SK-N-SH treated with all-trans-retinoic acid at 6 μM for 48 hours (cell line): ENCODE measurements at regions not wholly inside any gene's neighbourhood (a gene's known extent, or its start where the extent isn't known, plus 50 kb on each side); places are given as distances from the start of the nearest gene placed in this dataset.

Source experiments
- ATAC-seq: fragments of 200-7000 bp; cut with Tn5 transposase; 3 replicates; pipeline ENCODE4 v1.9.1; 2020; ENCODE audit warnings: mild to moderate bottlenecking, moderate library complexity
- ARNTL ChIP-seq: fragments of 450-650 bp; formaldehyde crosslinking; IDR thresholded peaks from 2 replicates; pipeline ENCODE4 v1.5.0; 2020; ENCODE audit warnings: low read depth, mild to moderate bottlenecking, moderate library complexity, borderline replicate concordance
- BACH2 ChIP-seq: fragments of 250-450 bp; sonication (Bioruptor Pico); IDR thresholded peaks from 2 replicates; pipeline ENCODE4 v1.9.0; 2021; ENCODE audit warnings: mild to moderate bottlenecking, borderline replicate concordance
- CREB5 ChIP-seq: fragments of 250-450 bp; sonication (Bioruptor Pico); IDR thresholded peaks from 2 replicates; pipeline ENCODE4 v1.5.1; 2020; ENCODE audit warnings: low read depth, mild to moderate bottlenecking, moderate library complexity
- CSDC2 ChIP-seq: fragments of 250-450 bp; sonication (Bioruptor Pico); IDR thresholded peaks from 2 replicates; pipeline ENCODE4 v1.5.0; 2020; ENCODE audit warnings: mild to moderate bottlenecking, moderate library complexity
- ESRRG ChIP-seq: fragments of 250-450 bp; sonication (Bioruptor Pico); IDR thresholded peaks from 2 replicates; pipeline ENCODE4 v1.6.1; 2021; ENCODE audit warnings: mild to moderate bottlenecking
- GLIS3 ChIP-seq: fragments of 250-450 bp; sonication (Bioruptor Pico); IDR thresholded peaks from 2 replicates; pipeline ENCODE4 v1.5.0; 2020; ENCODE audit warnings: mild to moderate bottlenecking, moderate library complexity
- ISL1 ChIP-seq: fragments of 250-450 bp; sonication (Bioruptor Pico); IDR thresholded peaks from 2 replicates; pipeline ENCODE4 v2.1.2; 2022; ENCODE audit warnings: mild to moderate bottlenecking, moderate library complexity
- OSR1 ChIP-seq: fragments of 250-450 bp; sonication (Bioruptor Pico); IDR thresholded peaks from 2 replicates; pipeline ENCODE4 v1.8.0; 2022; ENCODE audit warnings: moderate library complexity, mild to moderate bottlenecking, inconsistent platforms
- PATZ1 ChIP-seq: fragments of 250-450 bp; sonication (Bioruptor Pico); IDR thresholded peaks from 2 replicates; pipeline ENCODE4 v1.8.0; 2020; ENCODE audit warnings: mild to moderate bottlenecking, moderate library complexity, borderline replicate concordance
- POU6F1 ChIP-seq: fragments of 250-450 bp; sonication (Bioruptor Pico); IDR thresholded peaks from 2 replicates; pipeline ENCODE4 v1.8.0; 2021; ENCODE audit warnings: low read depth, mild to moderate bottlenecking, moderate library complexity, borderline replicate concordance
- PPARA ChIP-seq: fragments of 250-450 bp; sonication (Bioruptor Pico); IDR thresholded peaks from 2 replicates; pipeline ENCODE4 v1.5.0; 2020; ENCODE audit warnings: mild to moderate bottlenecking, borderline replicate concordance
- RARB ChIP-seq: fragments of 250-450 bp; sonication (Bioruptor Pico); IDR thresholded peaks from 2 replicates; pipeline ENCODE4 v1.8.0; 2021; ENCODE audit warnings: mild to moderate bottlenecking, moderate library complexity
- SNAI2 ChIP-seq: fragments of 250-450 bp; sonication (Bioruptor Pico); IDR thresholded peaks from 2 replicates; pipeline ENCODE4 v1.5.0; 2020; ENCODE audit warnings: mild to moderate bottlenecking, moderate library complexity
- TCF4 ChIP-seq: fragments of 250-450 bp; sonication (Bioruptor Pico); IDR thresholded peaks from 2 replicates; pipeline ENCODE4 v1.8.0; 2021; ENCODE audit warnings: mild to moderate bottlenecking, moderate library complexity, borderline replicate concordance
- TOX ChIP-seq: fragments of 250-450 bp; sonication (Bioruptor Pico); IDR thresholded peaks from 2 replicates; pipeline ENCODE4 v1.8.0; 2021; ENCODE audit warnings: mild to moderate bottlenecking, moderate library complexity, borderline replicate concordance
- TSHZ2 ChIP-seq: fragments of 250-450 bp; sonication (Bioruptor Pico); IDR thresholded peaks from 2 replicates; pipeline ENCODE4 v1.5.0; 2020; ENCODE audit warnings: mild to moderate bottlenecking, moderate library complexity
- ZC3H10 ChIP-seq: fragments of 250-450 bp; sonication (Bioruptor Pico); IDR thresholded peaks from 2 replicates; pipeline ENCODE4 v1.5.1; 2021; ENCODE audit warnings: mild to moderate bottlenecking, moderate library complexity
- ZFP3 ChIP-seq: fragments of 250-450 bp; sonication (Bioruptor Pico); IDR thresholded peaks from 2 replicates; pipeline ENCODE4 v1.5.0; 2020; ENCODE audit warnings: mild to moderate bottlenecking, moderate library complexity
- ZFP30 ChIP-seq: fragments of 450-650 bp; formaldehyde crosslinking; IDR thresholded peaks from 2 replicates; pipeline ENCODE4 v1.5.0; 2022; ENCODE audit warnings: mild to moderate bottlenecking, moderate library complexity
- ZNF565 ChIP-seq: fragments of 450-650 bp; formaldehyde crosslinking; conservative IDR thresholded peaks from 2 replicates; pipeline ENCODE4 v1.5.0; 2020; ENCODE audit warnings: low read depth, mild to moderate bottlenecking, moderate library complexity
- ZNF70 ChIP-seq: fragments of 450-650 bp; formaldehyde crosslinking; IDR thresholded peaks from 2 replicates; pipeline ENCODE4 v1.5.0; 2020; ENCODE audit warnings: mild to moderate bottlenecking, moderate library complexity
- ZNF8 ChIP-seq: fragments of 450-650 bp; formaldehyde crosslinking; IDR thresholded peaks from 2 replicates; pipeline ENCODE4 v1.5.0; 2020; ENCODE audit warnings: mild to moderate bottlenecking, moderate library complexity

GRCh38 chr4:107129076-107129475 lies 93.0 kb upstream of the DKK2 start:
- peak; percentile 69 for ATAC-seq
- TF ChIP-seq ISL1 (CRISPR knock-in tag) (no peak), PPARA (CRISPR knock-in tag) (no peak), ESRRG (no peak), GLIS3 (CRISPR knock-in tag) (no peak), PATZ1 (CRISPR knock-in tag) (no peak), ZFP30 (no peak), TOX (no peak), ZNF70 (CRISPR knock-in tag) (no peak)

- TF ChIP-seq PPARA (CRISPR knock-in tag) (no peak), GLIS3 (CRISPR knock-in tag) (no peak), ZNF8 (no peak), ZNF70 (CRISPR knock-in tag) (no peak), OSR1 (CRISPR knock-in tag) (no peak), BACH2 (CRISPR knock-in tag) (no peak), SNAI2 (CRISPR knock-in tag) (no peak), RARB (CRISPR knock-in tag) (no peak), ZFP30 (no peak), TCF4 (CRISPR knock-in tag) (no peak), ZC3H10 (no peak)
- no peak for ATAC-seq
Observed at GRCh38 chr4:107128116-107128515, 92.0 kb upstream of the DKK2 start.

GRCh38 chr4:107125496-107125895 lies 89.4 kb upstream of the DKK2 start:
- TF ChIP-seq ISL1 (CRISPR knock-in tag) (no peak), ZNF565 (CRISPR knock-in tag) (no peak), GLIS3 (CRISPR knock-in tag) (no peak), ZC3H10 (no peak), ZNF8 (no peak), ZFP3 (CRISPR knock-in tag) (no peak), PPARA (CRISPR knock-in tag) (no peak), TOX (no peak), POU6F1 (CRISPR knock-in tag) (no peak), PATZ1 (CRISPR knock-in tag) (no peak)
- ATAC-seq: no peak

- ATAC-seq: no peak
- TF ChIP-seq CREB5 (CRISPR knock-in tag) (no peak), TSHZ2 (CRISPR knock-in tag) (no peak), ZNF8 (no peak), ZC3H10 (no peak), ZNF565 (CRISPR knock-in tag) (no peak), ARNTL (no peak), POU6F1 (CRISPR knock-in tag) (no peak), ZFP3 (CRISPR knock-in tag) (no peak), ISL1 (CRISPR knock-in tag) (no peak), SNAI2 (CRISPR knock-in tag) (no peak), PATZ1 (CRISPR knock-in tag) (no peak), CSDC2 (no peak), ESRRG (no peak), ZNF70 (CRISPR knock-in tag) (no peak), TOX (no peak), PPARA (CRISPR knock-in tag) (no peak), GLIS3 (CRISPR knock-in tag) (no peak), OSR1 (CRISPR knock-in tag) (no peak), ZFP30 (no peak)
Observed at GRCh38 chr4:107122736-107123135, 86.6 kb upstream of the DKK2 start.
